ENCODE measurements at regions not wholly inside any gene's neighbourhood (a gene's known extent, or its start where the extent isn't known, plus 50 kb on each side); places are given as distances from the start of the nearest gene placed in this dataset.

DNA sequence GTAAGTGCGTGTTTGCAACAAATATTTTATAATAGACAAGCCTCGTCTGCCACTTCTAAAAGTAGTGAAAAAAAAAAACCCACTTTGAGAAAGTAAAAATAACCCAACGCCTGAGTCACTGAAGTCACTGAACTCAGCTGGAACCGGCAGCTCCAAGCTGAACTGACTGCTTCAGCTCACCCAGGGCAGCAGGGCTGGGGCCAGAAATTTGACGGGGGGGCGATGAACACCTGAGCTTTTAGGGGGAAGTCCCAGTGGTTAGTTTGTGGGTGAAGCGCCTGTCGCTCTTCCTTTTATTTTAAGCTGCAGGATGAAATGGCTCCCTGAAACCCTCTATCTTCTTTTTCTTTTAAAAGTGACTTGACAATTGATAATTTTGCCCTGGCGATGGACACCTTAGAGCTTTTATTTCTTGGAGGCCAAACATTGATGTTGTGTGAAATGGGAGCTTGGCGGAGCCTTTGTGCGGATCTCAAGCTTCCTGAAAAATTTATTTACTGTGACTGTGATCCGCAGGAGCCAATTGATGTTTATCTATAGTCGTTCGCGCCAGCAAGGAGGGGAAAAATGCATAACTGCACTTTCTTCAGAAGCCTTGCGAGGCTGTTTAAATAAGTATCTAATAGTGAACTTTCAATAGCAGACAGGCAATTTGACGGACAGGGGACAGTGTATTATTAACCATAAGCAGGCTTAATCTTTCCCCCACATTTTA lies 173.2 kb upstream of the MYL2 start:
- no peak for TF ChIP-seq SUZ12 (IDR thresholded peaks at IDR 0.05; ENCODE audit: extremely low read depth, insufficient read depth, insufficient read length)
- no peak for TF ChIP-seq YY1 (IDR thresholded peaks at IDR 0.05; ENCODE audit: insufficient read depth, insufficient read length)
